Parathyroid adenoma (tissue), 2 donors: ENCODE measurements at regions not wholly inside any gene's neighbourhood (a gene's known extent, or its start where the extent isn't known, plus 50 kb on each side); places are given as distances from the start of the nearest gene placed in this dataset.

Experiments
- H2AFZ ChIP-seq: fragments of 300-600 bp; sonication (generic); one replicate; pipeline ENCODE4 v1.7.0; 2017; ENCODE audit warnings: antibody characterized with exemption, mild to moderate bottlenecking
- H3K27ac ChIP-seq: fragments of 300-600 bp; sonication (generic); one replicate; pipeline ENCODE4 v1.7.0; 2017
- H3K27me3 ChIP-seq: fragments of 300-600 bp; sonication (generic); one replicate; pipeline ENCODE4 v1.7.0; 2017; ENCODE audit warnings: low read length; ENCODE audit not compliant: control insufficient read depth, insufficient read depth
- H3K36me3 ChIP-seq: fragments of 300-600 bp; sonication (generic); one replicate; pipeline ENCODE4 v1.7.0; 2017; ENCODE audit warnings: low read length; ENCODE audit not compliant: control insufficient read depth, insufficient read depth
- H3K4me1 ChIP-seq: fragments of 300-600 bp; sonication (generic); one replicate; pipeline ENCODE4 v1.7.0; 2017; ENCODE audit warnings: control low read depth
- H3K4me2 ChIP-seq: fragments of 300-600 bp; sonication (generic); one replicate; pipeline ENCODE4 v1.7.0; 2017; ENCODE audit warnings: low read length
- H3K4me3 ChIP-seq: fragments of 300-600 bp; sonication (generic); one replicate; pipeline ENCODE4 v1.7.0; 2017; ENCODE audit warnings: low read depth, low read length
- H3K79me2 ChIP-seq: fragments of 300-600 bp; sonication (generic); one replicate; pipeline ENCODE4 v1.7.0; 2017; ENCODE audit warnings: control low read depth
- H3K9ac ChIP-seq: fragments of 300-600 bp; sonication (generic); one replicate; pipeline ENCODE4 v1.7.0; 2017; ENCODE audit warnings: mild to moderate bottlenecking
- H3K9me3 ChIP-seq: fragments of 300-600 bp; sonication (generic); one replicate; pipeline ENCODE4 v1.7.0; 2017; ENCODE audit warnings: low read length; ENCODE audit not compliant: control insufficient read depth
- TF ChIP-seq, protein P1 (sequence below): fragments of 300-600 bp; sonication (generic); IDR thresholded peaks from one replicate; pipeline ENCODE4 v1.7.0; 2017; ENCODE audit warnings: antibody characterized with exemption, mild to moderate bottlenecking
- donor health status: primary hyperparathyroidism.

DNA sequence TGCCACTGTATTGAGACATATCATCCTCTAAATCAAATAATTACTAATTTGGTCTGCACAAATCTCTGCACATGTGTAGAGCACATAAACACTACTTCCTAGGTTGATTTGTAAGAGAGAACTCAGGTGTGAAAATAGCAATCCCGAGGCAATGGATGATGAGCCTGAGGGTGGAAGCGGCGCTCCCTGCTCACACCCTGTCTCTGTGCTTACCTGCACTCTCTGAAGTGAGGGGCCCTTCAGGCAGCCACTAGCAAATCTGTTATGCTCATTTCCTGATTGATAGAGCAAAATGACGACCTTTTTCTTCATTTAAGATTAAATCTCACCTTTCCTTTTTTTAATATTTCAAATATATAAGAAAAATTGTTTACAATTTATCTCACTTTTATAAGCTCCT is 1995.7 kb upstream of the AGA start:
- H3K27me3 ChIP-seq = no peaks in the 10 kb centered on the region
- TF ChIP-seq, protein P1, sequence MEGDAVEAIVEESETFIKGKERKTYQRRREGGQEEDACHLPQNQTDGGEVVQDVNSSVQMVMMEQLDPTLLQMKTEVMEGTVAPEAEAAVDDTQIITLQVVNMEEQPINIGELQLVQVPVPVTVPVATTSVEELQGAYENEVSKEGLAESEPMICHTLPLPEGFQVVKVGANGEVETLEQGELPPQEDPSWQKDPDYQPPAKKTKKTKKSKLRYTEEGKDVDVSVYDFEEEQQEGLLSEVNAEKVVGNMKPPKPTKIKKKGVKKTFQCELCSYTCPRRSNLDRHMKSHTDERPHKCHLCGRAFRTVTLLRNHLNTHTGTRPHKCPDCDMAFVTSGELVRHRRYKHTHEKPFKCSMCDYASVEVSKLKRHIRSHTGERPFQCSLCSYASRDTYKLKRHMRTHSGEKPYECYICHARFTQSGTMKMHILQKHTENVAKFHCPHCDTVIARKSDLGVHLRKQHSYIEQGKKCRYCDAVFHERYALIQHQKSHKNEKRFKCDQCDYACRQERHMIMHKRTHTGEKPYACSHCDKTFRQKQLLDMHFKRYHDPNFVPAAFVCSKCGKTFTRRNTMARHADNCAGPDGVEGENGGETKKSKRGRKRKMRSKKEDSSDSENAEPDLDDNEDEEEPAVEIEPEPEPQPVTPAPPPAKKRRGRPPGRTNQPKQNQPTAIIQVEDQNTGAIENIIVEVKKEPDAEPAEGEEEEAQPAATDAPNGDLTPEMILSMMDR = no peak
- no peaks in the 10 kb centered on the region for H3K9me3 ChIP-seq
- no peaks in the 10 kb centered on the region for H3K79me2 ChIP-seq
- no peak overlapping the region for H2AFZ ChIP-seq
- H3K4me1 ChIP-seq = no peaks in the 10 kb centered on the region
- no peak overlapping the region for H3K27ac ChIP-seq
- no peak overlapping the region for H3K4me2 ChIP-seq
- H3K4me3 ChIP-seq = no peak overlapping the region
- no peaks in the 10 kb centered on the region for H3K36me3 ChIP-seq
- no peak overlapping the region for H3K9ac ChIP-seq

DNA sequence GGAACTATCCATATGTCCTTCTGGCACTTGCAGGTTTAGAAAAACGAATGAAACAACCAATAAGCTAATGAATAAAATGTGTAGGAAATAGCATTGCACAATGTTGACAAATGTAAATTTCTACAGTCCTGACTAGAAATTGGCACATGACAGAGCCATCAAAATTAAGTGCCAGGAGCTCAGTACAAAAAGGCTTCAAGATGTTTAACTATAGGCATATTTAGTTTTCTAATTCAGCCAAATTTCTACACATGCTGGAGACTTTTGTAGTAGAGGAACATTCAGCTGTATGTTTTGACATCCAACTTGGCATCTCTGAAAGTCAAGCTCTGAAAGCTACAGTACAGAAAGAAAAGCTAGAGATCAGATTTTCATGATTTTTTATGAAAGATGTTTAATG is 1999.4 kb upstream of the AGA start:
- Histone ChIP-seq H2AFZ (no peak overlapping the region), H3K27me3 (no peaks in the 10 kb centered on the region), H3K9me3 (no peaks in the 10 kb centered on the region), H3K4me1 (no peaks in the 10 kb centered on the region), H3K4me3 (no peak overlapping the region), H3K36me3 (no peaks in the 10 kb centered on the region), H3K79me2 (no peaks in the 10 kb centered on the region), H3K9ac (no peak overlapping the region), H3K4me2 (no peak overlapping the region), H3K27ac (no peak overlapping the region)
- TF ChIP-seq, protein P1 = no peak

- H3K9ac ChIP-seq = no peak overlapping the region
- no peaks in the 10 kb centered on the region for H3K36me3 ChIP-seq
- H3K79me2 ChIP-seq = no peaks in the 10 kb centered on the region
- no peak overlapping the region for H3K27ac ChIP-seq
- no peak overlapping the region for H3K4me3 ChIP-seq
- H2AFZ ChIP-seq = no peak overlapping the region
- H3K27me3 ChIP-seq = no peaks in the 10 kb centered on the region
- H3K4me2 ChIP-seq = no peak overlapping the region
- H3K4me1 ChIP-seq = no peaks in the 10 kb centered on the region
- TF ChIP-seq, protein P1 = no peak
- H3K9me3 ChIP-seq = no peaks in the 10 kb centered on the region
Observed at GRCh38 chr4:179447308-179447707, 2005.1 kb upstream of the AGA start.

GRCh38 chr4:179465131-179465797 is 2023.0 kb upstream of the AGA start:
- Histone ChIP-seq H3K36me3 (no peaks in the 10 kb centered on the region), H2AFZ (no peak overlapping the region), H3K4me1 (no peaks in the 10 kb centered on the region), H3K27me3 (no peaks in the 10 kb centered on the region), H3K4me2 (no peak overlapping the region), H3K27ac (no peak overlapping the region), H3K9ac (no peak overlapping the region), H3K4me3 (no peak overlapping the region), H3K9me3 (no peaks in the 10 kb centered on the region), H3K79me2 (no peaks in the 10 kb centered on the region)
- TF ChIP-seq, protein P1 = no peak

- no peak overlapping the region for H3K4me3 ChIP-seq
- no peak overlapping the region for H2AFZ ChIP-seq
- no peak overlapping the region for H3K9ac ChIP-seq
Observed at GRCh38 chr4:179467878-179468277, 2025.6 kb upstream of the AGA start.

More at GRCh38 chr4:179467878-179468277, 2025.6 kb upstream of the AGA start:
- Histone ChIP-seq H3K4me1 (no peaks in the 10 kb centered on the region), H3K9me3 (no peaks in the 10 kb centered on the region), H3K27me3 (no peaks in the 10 kb centered on the region), H3K4me2 (no peak overlapping the region), H3K79me2 (no peaks in the 10 kb centered on the region), H3K36me3 (no peaks in the 10 kb centered on the region), H3K27ac (no peak overlapping the region)
- TF ChIP-seq, protein P1 = no peak
